ENCODE measurements at regions not wholly inside any gene's neighbourhood (a gene's known extent, or its start where the extent isn't known, plus 50 kb on each side); places are given as distances from the start of the nearest gene placed in this dataset.

DNA sequence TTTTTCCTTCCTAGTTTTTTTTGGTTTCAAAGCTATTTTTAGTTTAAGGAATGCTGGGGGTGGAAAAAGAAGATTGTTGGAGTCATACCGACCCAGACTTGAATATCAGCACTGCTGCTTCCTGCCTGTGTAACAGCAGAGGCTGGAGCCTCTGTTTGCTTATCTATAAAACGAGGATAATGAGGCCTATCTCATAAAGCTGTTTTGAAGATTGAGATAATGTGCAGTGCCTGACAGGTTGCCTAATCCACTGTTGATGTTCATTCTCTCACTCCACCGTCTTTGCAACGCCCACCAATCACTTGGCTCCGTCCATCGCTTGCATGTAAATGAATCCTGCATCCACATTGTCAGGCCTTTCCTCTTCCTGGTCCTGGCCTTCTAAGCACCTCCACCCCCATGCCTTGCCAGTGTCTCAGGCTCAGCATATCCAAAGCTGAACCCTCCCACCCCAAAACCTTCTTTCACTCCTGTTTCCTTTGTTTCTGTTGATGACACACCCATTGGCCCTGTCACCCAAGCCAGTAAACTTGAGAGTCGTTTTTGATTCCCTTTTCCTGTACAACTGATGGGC, 94.9 kb downstream of the MEX3B start:
- Histone ChIP-seq H3K27me3 (ENCODE audit: control insufficient read depth, insufficient read depth, low read length) (no peaks in the 10 kb centered on the region), H3K36me3 (ENCODE audit: insufficient read depth, low read length) (no peaks in the 10 kb centered on the region), H3K4me3 (ENCODE audit: low read length) (no peak overlapping the region), H3K9ac (ENCODE audit: low read depth, low read length) (peak overlapping the region; percentile 26), H3K4me2 (ENCODE audit: low read length) (no peak overlapping the region), H3K9me3 (replicated peaks; ENCODE audit: low read length) (no peaks in the 10 kb centered on the region), H3K4me1 (ENCODE audit: control insufficient read depth, insufficient read depth, low read length) (peaks cover 22% of the 10 kb centered on the region)

DNA sequence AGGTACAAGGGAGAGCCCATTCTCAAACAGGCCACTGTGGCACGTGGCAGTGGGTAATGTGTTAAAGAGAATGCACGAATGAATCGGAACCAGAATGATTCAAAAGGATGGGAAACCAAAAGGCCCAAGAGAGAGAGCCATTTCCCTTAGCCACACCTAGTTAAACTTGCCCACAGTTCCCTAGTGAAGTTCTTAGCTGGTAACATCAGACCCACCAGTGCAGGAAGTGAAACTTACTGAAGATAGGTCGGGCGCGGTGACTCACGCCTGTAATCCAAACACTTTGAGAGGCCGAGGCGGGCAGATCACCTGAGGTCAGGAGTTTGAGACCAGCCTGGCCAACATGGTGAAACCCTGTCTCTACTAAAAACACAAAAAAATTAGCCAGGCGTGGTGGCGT, 97.1 kb downstream of the MEX3B start:
- Histone ChIP-seq H3K27me3 (ENCODE audit: control insufficient read depth, insufficient read depth, low read length) (no peaks in the 10 kb centered on the region), H3K4me3 (ENCODE audit: low read length) (no peak overlapping the region), H3K4me1 (ENCODE audit: control insufficient read depth, insufficient read depth, low read length) (peaks cover 18% of the 10 kb centered on the region), H3K9ac (ENCODE audit: low read depth, low read length) (no peak overlapping the region), H3K9me3 (replicated peaks; ENCODE audit: low read length) (no peaks in the 10 kb centered on the region), H3K36me3 (ENCODE audit: insufficient read depth, low read length) (no peaks in the 10 kb centered on the region), H3K4me2 (ENCODE audit: low read length) (no peak overlapping the region)

DNA sequence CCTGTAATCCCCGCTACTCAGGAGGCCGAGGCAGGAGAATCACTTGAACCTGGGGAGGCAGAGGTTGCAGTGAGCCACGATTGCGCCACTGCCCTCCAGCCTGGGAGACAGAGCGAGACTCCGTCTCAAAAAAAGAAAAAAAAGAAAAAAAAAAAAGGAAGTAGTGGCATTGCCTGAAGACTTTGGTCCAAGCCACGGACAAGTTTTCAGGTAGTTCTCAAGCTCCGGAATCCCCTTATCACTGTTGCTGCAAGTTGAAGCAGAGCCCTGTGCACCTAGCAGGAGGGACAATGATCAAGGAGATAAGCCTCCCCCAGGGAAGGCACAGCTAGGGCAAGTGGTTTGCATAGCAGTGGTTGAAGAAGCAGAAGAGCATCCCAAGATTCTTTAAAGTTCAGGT, 97.6 kb downstream of the MEX3B start:
- no peaks in the 10 kb centered on the region for H3K36me3 ChIP-seq (ENCODE audit: insufficient read depth, low read length)
- H3K9me3 ChIP-seq (replicated peaks; ENCODE audit: low read length), result no peaks in the 10 kb centered on the region
- no peak overlapping the region for H3K4me3 ChIP-seq (ENCODE audit: low read length)
- no peak overlapping the region for H3K4me2 ChIP-seq (ENCODE audit: low read length)
- no peaks in the 10 kb centered on the region for H3K27me3 ChIP-seq (ENCODE audit: control insufficient read depth, insufficient read depth, low read length)
- H3K9ac ChIP-seq (ENCODE audit: low read depth, low read length), result no peak overlapping the region
- H3K4me1 ChIP-seq (ENCODE audit: control insufficient read depth, insufficient read depth, low read length), result peaks cover 18% of the 10 kb centered on the region

GRCh38 chr15:81947548-81947947, 98.3 kb downstream of the MEX3B start:
- peak overlapping the region; percentile 23 for H3K9ac ChIP-seq (ENCODE audit: low read depth, low read length)

GRCh38 chr15:81945014-81945615, 100.7 kb downstream of the MEX3B start:
- no peak overlapping the region for H3K4me3 ChIP-seq (ENCODE audit: low read length)
- H3K36me3 ChIP-seq (ENCODE audit: insufficient read depth, low read length), result no peaks in the 10 kb centered on the region
- H3K4me1 ChIP-seq (ENCODE audit: control insufficient read depth, insufficient read depth, low read length), result peaks cover 25% of the 10 kb centered on the region

More at GRCh38 chr15:81947548-81947947, 98.3 kb downstream of the MEX3B start:
- Histone ChIP-seq H3K4me3 (ENCODE audit: low read length) (no peak overlapping the region), H3K36me3 (ENCODE audit: insufficient read depth, low read length) (no peaks in the 10 kb centered on the region), H3K27me3 (ENCODE audit: control insufficient read depth, insufficient read depth, low read length) (no peaks in the 10 kb centered on the region), H3K4me2 (ENCODE audit: low read length) (peak overlapping the region; percentile 11), H3K9me3 (replicated peaks; ENCODE audit: low read length) (no peaks in the 10 kb centered on the region), H3K4me1 (ENCODE audit: control insufficient read depth, insufficient read depth, low read length) (peaks cover 18% of the 10 kb centered on the region)

DNA sequence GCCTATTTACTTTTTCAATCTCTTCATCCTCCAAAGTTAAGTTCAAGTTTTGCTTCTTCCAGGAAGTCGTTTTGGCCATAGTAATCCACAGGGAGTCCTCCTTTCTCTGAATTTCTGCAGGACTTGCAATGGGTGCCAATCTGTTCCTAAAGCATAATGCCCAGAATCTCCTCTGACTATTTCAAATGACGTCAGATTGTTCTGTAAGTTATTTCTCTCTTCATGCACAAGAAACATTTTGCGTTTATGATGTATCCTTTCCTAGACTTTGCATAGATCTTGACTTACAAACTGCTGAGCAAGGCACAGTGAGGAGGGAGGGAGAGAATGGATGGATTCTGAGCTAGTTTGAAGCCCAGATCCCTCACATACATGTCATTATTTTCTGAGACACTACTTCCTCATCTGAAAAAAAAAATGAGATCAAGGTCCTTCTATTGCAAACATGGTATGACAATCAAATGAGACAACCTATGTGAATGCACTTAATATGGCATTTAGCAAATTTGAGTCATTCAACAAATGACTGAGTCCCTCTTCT, 103.1 kb downstream of the MEX3B start:
- Histone ChIP-seq H3K9me3 (replicated peaks; ENCODE audit: low read length) (no peaks in the 10 kb centered on the region), H3K4me3 (ENCODE audit: low read length) (no peak overlapping the region), H3K4me1 (ENCODE audit: control insufficient read depth, insufficient read depth, low read length) (peaks cover 24% of the 10 kb centered on the region), H3K36me3 (ENCODE audit: insufficient read depth, low read length) (no peaks in the 10 kb centered on the region), H3K4me2 (ENCODE audit: low read length) (no peak overlapping the region), H3K9ac (ENCODE audit: low read depth, low read length) (no peak overlapping the region), H3K27me3 (ENCODE audit: control insufficient read depth, insufficient read depth, low read length) (peaks cover under 1% of the 10 kb centered on the region)

More at GRCh38 chr15:81945014-81945615, 100.7 kb downstream of the MEX3B start:
- Histone ChIP-seq H3K4me2 (ENCODE audit: low read length) (no peak overlapping the region), H3K27me3 (ENCODE audit: control insufficient read depth, insufficient read depth, low read length) (no peaks in the 10 kb centered on the region), H3K9ac (ENCODE audit: low read depth, low read length) (no peak overlapping the region), H3K9me3 (replicated peaks; ENCODE audit: low read length) (no peaks in the 10 kb centered on the region)

DNA sequence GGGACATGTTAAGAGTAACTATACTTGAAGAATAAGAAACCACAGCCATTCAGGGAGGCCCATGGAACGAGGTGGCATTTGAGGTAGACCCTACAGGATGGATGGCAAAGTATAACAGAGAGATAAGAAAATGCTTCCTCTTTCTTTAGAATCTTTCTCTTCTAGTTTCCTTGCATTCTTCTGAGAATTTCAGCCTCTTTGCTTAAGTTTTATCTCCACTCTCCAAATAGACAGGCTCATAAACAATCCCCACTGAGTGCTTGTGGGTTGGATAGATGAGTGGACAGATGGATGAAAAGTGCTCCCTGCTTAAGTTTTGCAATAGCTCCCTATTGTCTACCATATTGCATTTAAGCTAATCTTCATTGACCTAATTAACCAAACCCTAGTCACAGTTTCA, 103.7 kb downstream of the MEX3B start:
- H3K9ac ChIP-seq (ENCODE audit: low read depth, low read length), result no peak overlapping the region
- H3K27me3 ChIP-seq (ENCODE audit: control insufficient read depth, insufficient read depth, low read length), result peaks cover 4% of the 10 kb centered on the region
- H3K4me1 ChIP-seq (ENCODE audit: control insufficient read depth, insufficient read depth, low read length), result peaks cover 20% of the 10 kb centered on the region
- H3K4me3 ChIP-seq (ENCODE audit: low read length), result no peak overlapping the region
- H3K36me3 ChIP-seq (ENCODE audit: insufficient read depth, low read length), result no peaks in the 10 kb centered on the region
- no peak overlapping the region for H3K4me2 ChIP-seq (ENCODE audit: low read length)
- no peaks in the 10 kb centered on the region for H3K9me3 ChIP-seq (replicated peaks; ENCODE audit: low read length)

DNA sequence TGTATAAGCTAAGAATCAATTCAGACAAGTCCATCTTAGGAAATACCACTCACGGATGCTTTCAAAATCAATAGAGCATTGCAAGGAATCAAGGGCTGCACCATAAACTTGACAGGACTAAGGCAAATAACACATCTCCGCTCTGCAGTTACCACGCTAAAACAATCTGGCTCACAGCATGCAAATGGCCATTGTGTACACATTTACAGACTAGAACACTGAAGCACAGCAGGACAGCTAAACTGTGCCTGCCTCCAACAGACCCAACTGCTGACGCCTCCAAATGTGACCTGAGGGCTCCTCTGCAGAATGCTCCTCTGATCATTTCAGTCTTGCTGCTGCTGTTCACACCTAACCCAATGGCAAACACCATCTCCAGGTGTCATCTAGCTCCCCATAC, 104.3 kb downstream of the MEX3B start:
- Histone ChIP-seq H3K9ac (ENCODE audit: low read depth, low read length) (no peak overlapping the region), H3K4me1 (ENCODE audit: control insufficient read depth, insufficient read depth, low read length) (peaks cover 17% of the 10 kb centered on the region), H3K27me3 (ENCODE audit: control insufficient read depth, insufficient read depth, low read length) (peaks cover 4% of the 10 kb centered on the region), H3K9me3 (replicated peaks; ENCODE audit: low read length) (no peaks in the 10 kb centered on the region), H3K36me3 (ENCODE audit: insufficient read depth, low read length) (no peaks in the 10 kb centered on the region), H3K4me3 (ENCODE audit: low read length) (no peak overlapping the region), H3K4me2 (ENCODE audit: low read length) (peak overlapping the region; percentile 23)

DNA sequence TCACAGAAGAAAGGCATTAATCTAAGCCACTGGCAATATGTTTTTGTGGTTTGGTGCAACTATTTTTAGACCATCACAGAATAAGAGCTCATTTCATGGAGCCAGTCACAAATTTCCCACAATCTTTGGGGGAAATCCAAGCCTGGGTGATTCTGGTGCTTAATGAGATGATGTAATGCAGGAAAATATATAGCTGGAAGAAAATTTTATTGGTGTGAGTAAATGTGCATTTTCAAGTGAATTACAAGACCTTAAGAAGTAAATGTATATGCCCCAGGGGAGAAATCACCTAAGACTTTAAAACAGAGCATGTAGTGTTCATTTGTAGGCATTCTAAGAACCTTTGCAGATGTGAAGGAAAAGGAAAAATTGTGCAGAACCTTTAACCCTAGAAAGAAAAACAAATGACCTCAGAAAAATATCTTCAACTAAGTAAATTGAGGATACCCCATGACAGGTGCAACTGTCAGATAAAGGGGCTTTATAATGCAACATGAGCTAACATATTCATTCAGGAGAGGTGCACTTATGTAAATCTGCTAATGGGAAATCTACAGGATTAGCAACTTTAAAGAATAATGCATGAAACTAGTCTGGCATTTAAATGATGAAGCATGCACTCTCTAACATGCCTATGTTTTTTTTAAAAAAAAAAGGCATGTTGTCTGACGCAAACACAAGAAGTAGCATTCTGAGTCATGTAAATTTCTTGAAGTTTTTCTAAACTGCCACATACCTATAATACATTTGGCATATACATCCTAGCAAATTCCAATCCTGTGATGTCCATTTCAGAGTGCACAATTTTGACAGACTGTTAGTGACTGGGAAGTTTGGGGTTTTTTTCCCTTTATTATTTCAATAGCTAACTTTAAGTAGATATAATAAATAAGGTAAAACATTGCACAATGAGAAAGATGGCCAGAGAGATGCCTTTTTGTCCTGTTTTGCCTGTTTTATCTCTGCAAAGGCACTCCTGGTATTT, 105.1 kb downstream of the MEX3B start:
- no peak overlapping the region for H3K4me3 ChIP-seq (ENCODE audit: low read length)
- peak overlapping the region; percentile 23 for H3K4me2 ChIP-seq (ENCODE audit: low read length)
- peaks cover 17% of the 10 kb centered on the region for H3K4me1 ChIP-seq (ENCODE audit: control insufficient read depth, insufficient read depth, low read length)
- H3K27me3 ChIP-seq (ENCODE audit: control insufficient read depth, insufficient read depth, low read length), result peaks cover 4% of the 10 kb centered on the region
- H3K9ac ChIP-seq (ENCODE audit: low read depth, low read length), result no peak overlapping the region
- H3K9me3 ChIP-seq (replicated peaks; ENCODE audit: low read length), result no peaks in the 10 kb centered on the region
- no peaks in the 10 kb centered on the region for H3K36me3 ChIP-seq (ENCODE audit: insufficient read depth, low read length)

GRCh38 chr15:81939604-81940440, 106.0 kb downstream of the MEX3B start:
- Histone ChIP-seq H3K4me1 (ENCODE audit: control insufficient read depth, insufficient read depth, low read length) (peaks cover 17% of the 10 kb centered on the region), H3K4me3 (ENCODE audit: low read length) (no peak overlapping the region), H3K36me3 (ENCODE audit: insufficient read depth, low read length) (no peaks in the 10 kb centered on the region), H3K27me3 (ENCODE audit: control insufficient read depth, insufficient read depth, low read length) (peaks cover 4% of the 10 kb centered on the region), H3K4me2 (ENCODE audit: low read length) (no peak overlapping the region), H3K9ac (ENCODE audit: low read depth, low read length) (no peak overlapping the region), H3K9me3 (replicated peaks; ENCODE audit: low read length) (no peaks in the 10 kb centered on the region)

GRCh38 chr15:81937189-81937588, 108.6 kb downstream of the MEX3B start:
- H3K27me3 ChIP-seq (ENCODE audit: control insufficient read depth, insufficient read depth, low read length), result peaks cover 4% of the 10 kb centered on the region
- no peak overlapping the region for H3K9ac ChIP-seq (ENCODE audit: low read depth, low read length)
- no peaks in the 10 kb centered on the region for H3K9me3 ChIP-seq (replicated peaks; ENCODE audit: low read length)
- H3K4me2 ChIP-seq (ENCODE audit: low read length), result no peak overlapping the region
- H3K4me1 ChIP-seq (ENCODE audit: control insufficient read depth, insufficient read depth, low read length), result peaks cover 17% of the 10 kb centered on the region
- no peak overlapping the region for H3K4me3 ChIP-seq (ENCODE audit: low read length)
- H3K36me3 ChIP-seq (ENCODE audit: insufficient read depth, low read length), result no peaks in the 10 kb centered on the region

All from skeletal muscle satellite cell (primary cell).